Stimulated activated CD8-positive, alpha-beta memory T cell treated with anti-CD3 and anti-CD28 coated beads, Interleukin-15, amount 100 ng/mL, for 48 hours (primary cell): ENCODE measurements at regions not wholly inside any gene's neighbourhood (a gene's known extent, or its start where the extent isn't known, plus 50 kb on each side); places are given as distances from the start of the nearest gene placed in this dataset.
"Not testable (repeated sequence)": the region's sequence is repeated elsewhere in the genome, so short reads cannot be mapped to it uniquely, and the experiment has no call there.

ENCODE experiments used
- DNase-seq, 2 donors: peaks; one replicate each; pipeline ENCODE4 v3.0.0-alpha.2; 2020; ENCODE audit warnings: low read depth in 2 of 2

- DNase-seq = not testable (repeated sequence)
These were observed 171.8 kb upstream of the IL12B start for GRCh38 chr5:159502116-159502515.

- DNase-seq = no peak
These were observed 172.9 kb upstream of the IL12B start for GRCh38 chr5:159503236-159503635.

- DNase-seq = no peak
These were observed 174.0 kb upstream of the IL12B start for GRCh38 chr5:159504106-159504856.

GRCh38 chr5:159504857-159505304, 174.6 kb upstream of the IL12B start:
- DNase-seq = no peak

GRCh38 chr5:159507055-159507454, 176.8 kb upstream of the IL12B start:
- DNase-seq = no peak

GRCh38 chr5:159507661-159508060, 177.4 kb upstream of the IL12B start:
- DNase-seq = no peak

- DNase-seq = no peak
These were observed 178.1 kb upstream of the IL12B start for GRCh38 chr5:159508344-159508743.

GRCh38 chr5:159509002-159509660, 178.8 kb upstream of the IL12B start:
- DNase-seq = no peak

- DNase-seq = no peak
These were observed 180.0 kb upstream of the IL12B start for GRCh38 chr5:159510282-159510681.

- DNase-seq = no peak
These were observed 181.3 kb upstream of the IL12B start for GRCh38 chr5:159511570-159511969.

- DNase-seq = no peak
These were observed 181.8 kb upstream of the IL12B start for GRCh38 chr5:159512064-159512463.

- DNase-seq = no peak
These were observed 184.0 kb upstream of the IL12B start for GRCh38 chr5:159514229-159514810.

GRCh38 chr5:159515197-159515596, 184.9 kb upstream of the IL12B start:
- no peak for DNase-seq

- peak; percentile 62 to 65 for DNase-seq
These were observed 185.7 kb upstream of the IL12B start for GRCh38 chr5:159515909-159516415.

- no peak for DNase-seq
These were observed 188.1 kb upstream of the IL12B start for GRCh38 chr5:159518371-159518770.

GRCh38 chr5:159519365-159519764, 189.1 kb upstream of the IL12B start:
- no peak for DNase-seq

- DNase-seq = no peak
These were observed 192.6 kb upstream of the IL12B start for GRCh38 chr5:159522841-159523240.

- not testable (repeated sequence) for DNase-seq
These were observed 194.0 kb upstream of the IL12B start for GRCh38 chr5:159524279-159524678.

GRCh38 chr5:159525117-159525516, 194.8 kb upstream of the IL12B start:
- no peak for DNase-seq

GRCh38 chr5:159527546-159528254, 197.4 kb upstream of the IL12B start:
- no peak for DNase-seq

- DNase-seq = no peak
These were observed 201.3 kb upstream of the IL12B start for GRCh38 chr5:159531554-159532105.

GRCh38 chr5:159533197-159533596, 202.9 kb upstream of the IL12B start:
- DNase-seq = no peak
